SK-N-SH (cell line): ENCODE measurements at regions not wholly inside any gene's neighbourhood (a gene's known extent, or its start where the extent isn't known, plus 50 kb on each side); places are given as distances from the start of the nearest gene placed in this dataset.

Experiments
- CTCF ChIA-PET: fragments of 300-600, 350-600 bp; formaldehyde crosslinking; extraction: SDS; loops from one replicate; lab custom pipeline; 2021; lab: Yijun Ruan, JAX
- POLR2A ChIA-PET: fragments of 350-600 bp; sonication (Branson Sonifier 250); formaldehyde crosslinking; extraction: SDS; loops from one replicate; lab custom pipeline; 2020; ENCODE audit warnings: antibody characterized with exemption, inconsistent platforms; lab: Yijun Ruan, JAX
- DNase-seq: peaks from one replicate; pipeline ENCODE4 v3.0.0; 2012
- H2AFZ ChIP-seq: fragments of 200-600 bp; sonication (generic); 2 replicates; pipeline ENCODE4 v1.8.1; 2016; ENCODE audit warnings: antibody characterized with exemption, mild to moderate bottlenecking, low read depth
- H3F3A ChIP-seq: fragments of 200-600 bp; sonication (generic); replicated peaks from 2 replicates; pipeline ENCODE3; 2016; ENCODE audit warnings: antibody characterized with exemption, mild to moderate bottlenecking; ENCODE audit not compliant: insufficient read depth
- H3K27ac ChIP-seq, 2 experiments: fragments of 200-500 bp in 1 of 2; fragments of 200-600 bp in 1 of 2; sonication (Bioruptor generic) in 1 of 2; sonication (generic), shearing (Covaris generic) in 1 of 2; 2 replicates each; pipeline versions ENCODE4 v1.5.1 to v1.6.1; 2014 to 2016; ENCODE audit warnings: low read depth in 2 of 2, inconsistent platforms in 1 of 2, low read length in 1 of 2, mild to moderate bottlenecking in 1 of 2, mixed read lengths in 1 of 2
- H3K27me3 ChIP-seq: fragments of 200-600 bp; sonication (generic), shearing (Covaris generic); 2 replicates; pipeline ENCODE4 v1.6.1; 2016; ENCODE audit warnings: mixed run types; ENCODE audit not compliant: insufficient read depth
- H3K36me3 ChIP-seq, 2 experiments: fragments of 200-500 bp in 1 of 2; fragments of 200-600 bp in 1 of 2; sonication (Bioruptor generic) in 1 of 2; sonication (generic) in 1 of 2; replicated peaks in 1 of 2; 2 replicates each; pipeline versions ENCODE3 to v1.5.1; 2014 to 2016; ENCODE audit warnings: low read length in 1 of 2, mild to moderate bottlenecking in 1 of 2; ENCODE audit not compliant: insufficient read depth in 2 of 2, control insufficient read depth in 1 of 2
- H3K4me1 ChIP-seq, 2 experiments: fragments of 200-500 bp in 1 of 2; fragments of 200-600 bp in 1 of 2; sonication (Bioruptor generic) in 1 of 2; sonication (generic), shearing (Covaris generic) in 1 of 2; 2 replicates each; pipeline versions ENCODE4 v1.5.1 to v1.6.1; 2014 to 2016; ENCODE audit warnings: low read depth in 1 of 2, low read length in 1 of 2, mixed run types in 1 of 2; ENCODE audit not compliant: insufficient read depth in 2 of 2, control insufficient read depth in 1 of 2
- H3K4me2 ChIP-seq: fragments of 200-600 bp; sonication (generic), shearing (Covaris generic); 2 replicates; pipeline ENCODE4 v1.6.1; 2017; ENCODE audit warnings: mixed run types
- H3K4me3 ChIP-seq, 2 experiments: fragments of 200-500 bp in 1 of 2; fragments of 200-600 bp in 1 of 2; sonication (Bioruptor generic) in 1 of 2; sonication (generic), shearing (Covaris generic) in 1 of 2; 2 replicates each; pipeline versions ENCODE4 v1.5.1 to v1.8.1; 2014 to 2016; ENCODE audit warnings: low read depth in 2 of 2, inconsistent platforms in 1 of 2, low read length in 1 of 2, mild to moderate bottlenecking in 1 of 2, mixed read lengths in 1 of 2, moderate library complexity in 1 of 2
- H3K79me2 ChIP-seq: fragments of 200-600 bp; sonication (generic); 2 replicates; pipeline ENCODE4 v1.8.1; 2017; ENCODE audit warnings: mild to moderate bottlenecking; ENCODE audit not compliant: insufficient read depth
- H3K9ac ChIP-seq: fragments of 200-600 bp; sonication (generic); 2 replicates; pipeline ENCODE4 v1.6.1; 2017; ENCODE audit warnings: mixed run types
- H3K9me2 ChIP-seq: fragments of 200-600 bp; sonication (generic); 2 replicates; pipeline ENCODE4 v1.6.1; 2017; ENCODE audit warnings: mixed run types
- H3K9me3 ChIP-seq: fragments of 200-600 bp; sonication (generic); 2 replicates; pipeline ENCODE4 v1.6.1; 2017; ENCODE audit warnings: mixed run types, mild to moderate bottlenecking, moderate library complexity
- H4K20me1 ChIP-seq: fragments of 200-600 bp; sonication (generic); 2 replicates; pipeline ENCODE4 v1.6.1; 2017; ENCODE audit warnings: mild to moderate bottlenecking, mixed run types; ENCODE audit not compliant: insufficient read depth
- ELF1 ChIP-seq: IDR thresholded peaks from 2 replicates; pipeline ENCODE4 v1.4.0; 2012
- EP300 ChIP-seq, 2 experiments: IDR thresholded peaks; 2 replicates each; pipeline versions ENCODE4 v1.4.0 to v1.6.1; 2012; ENCODE audit warnings: borderline replicate concordance in 1 of 2, low read depth in 1 of 2, low read length in 1 of 2
- EZH2phosphoT487 ChIP-seq: fragments of 200-600 bp; sonication (generic); IDR thresholded peaks from 2 replicates; pipeline ENCODE4 v1.6.1; 2017; ENCODE audit warnings: low read depth, mixed run types, mild to moderate bottlenecking, antibody characterized with exemption, moderate library complexity, borderline replicate concordance
- FOXJ3 ChIP-seq: sonication (generic); formaldehyde crosslinking; IDR thresholded peaks from 2 replicates; pipeline ENCODE4 v1.5.1; 2020; ENCODE audit warnings: mild to moderate bottlenecking, missing genetic modification reagents
- JUND ChIP-seq: IDR thresholded peaks from 2 replicates; pipeline ENCODE4 v1.4.0; 2012
- NFIC ChIP-seq: IDR thresholded peaks from 2 replicates; pipeline ENCODE4 v1.4.0; 2012; ENCODE audit warnings: borderline replicate concordance
- REST ChIP-seq: IDR thresholded peaks from 2 replicates; pipeline ENCODE4 v1.6.1; 2012; ENCODE audit warnings: mild to moderate bottlenecking, low read depth, low read length, moderate library complexity
- RFX5 ChIP-seq: IDR thresholded peaks from 2 replicates; pipeline ENCODE4 v1.6.1; 2012; ENCODE audit warnings: mild to moderate bottlenecking, improper control_type of control experiment, low read length
- TCF12 ChIP-seq: IDR thresholded peaks from 2 replicates; pipeline ENCODE4 v1.4.0; 2012
- TEAD4 ChIP-seq: IDR thresholded peaks from 2 replicates; pipeline ENCODE4 v1.4.0; 2012; ENCODE audit warnings: mild to moderate bottlenecking, borderline replicate concordance; ENCODE audit not compliant: insufficient read depth
- USF1 ChIP-seq: IDR thresholded peaks from 2 replicates; pipeline ENCODE4 v1.4.0; 2012; ENCODE audit warnings: low read depth, borderline replicate concordance
- YY1 ChIP-seq: IDR thresholded peaks from 2 replicates; pipeline ENCODE4 v1.4.0; 2012; ENCODE audit warnings: low read depth, mild to moderate bottlenecking
- WGBS: methylation state at CpG from one replicate; pipeline ENCODE4 v1.1.6; 2017; ENCODE audit warnings: low lambda C conversion rate; 5-methylcytosine and 5-hydroxymethylcytosine counted together

GRCh38 chr3:39569095-39569494 is 101.6 kb downstream of the MOBP start:
- CTCF ChIA-PET, result interaction anchor here (1.0 kb wide), 1 partner anchor 30 kb away, joined by 3 read pairs; no protein-coding TSS in a partner anchor
- H2AFZ ChIP-seq, result no peak overlapping the region
- TF ChIP-seq USF1 (no peak), NFIC (no peak), TEAD4 (no peak), FOXJ3 (CRISPR knock-in tag) (no peak), EZH2phosphoT487 (no peak), ELF1 (no peak), JUND (no peak), YY1 (no peak), EP300 (IDR thresholded peaks at IDR 0.05; ENCODE audit: borderline replicate concordance in 1 of 2, low read depth in 1 of 2, low read length in 1 of 2) (no peak), TCF12 (no peak), RFX5 (no peak)
- H3K9me3 ChIP-seq, result no peaks in the 10 kb centered on the region
- no peak for DNase-seq
- no peaks in the 10 kb centered on the region for H3K9me2 ChIP-seq
- H4K20me1 ChIP-seq, result no peaks in the 10 kb centered on the region
- H3K27me3 ChIP-seq, result no peaks in the 10 kb centered on the region
- no peaks in the 10 kb centered on the region for H3K79me2 ChIP-seq
- POLR2A ChIA-PET, result no interaction called here
- 60% methylated on average over 1 of the region's 2 CpGs for WGBS
- no peaks in the 10 kb centered on the region for H3K36me3 ChIP-seq
- H3F3A ChIP-seq, result no peaks in the 10 kb centered on the region
- no peak overlapping the region for H3K4me2 ChIP-seq
- no peak overlapping the region for H3K4me3 ChIP-seq
- H3K27ac ChIP-seq, result no peak overlapping the region
- no peaks in the 10 kb centered on the region for H3K4me1 ChIP-seq
- H3K9ac ChIP-seq, result no peak overlapping the region

GRCh38 chr3:39573392-39573791 is 105.9 kb downstream of the MOBP start:
- Histone ChIP-seq H3K4me1 (no peaks in the 10 kb centered on the region), H2AFZ (no peak overlapping the region), H3K4me3 (no peak overlapping the region), H3K36me3 (no peaks in the 10 kb centered on the region), H4K20me1 (no peaks in the 10 kb centered on the region), H3K4me2 (no peak overlapping the region), H3K27ac (no peak overlapping the region), H3F3A (no peaks in the 10 kb centered on the region), H3K9me2 (no peaks in the 10 kb centered on the region), H3K79me2 (no peaks in the 10 kb centered on the region), H3K9ac (no peak overlapping the region), H3K27me3 (no peaks in the 10 kb centered on the region), H3K9me3 (no peaks in the 10 kb centered on the region)
- DNase-seq, result no peak
- TF ChIP-seq TCF12 (no peak), TEAD4 (no peak), REST (no peak)
- CTCF ChIA-PET, result interaction anchor here (0.6 to 1.2 kb wide), 2 partner anchors 31 to 317 kb away, joined by 3 read pairs; no protein-coding TSS in a partner anchor
- POLR2A ChIA-PET, result no interaction called here
- 64% methylated on average over 9 of the region's 9 CpGs for WGBS
